Stomach (tissue), 8 donors: ENCODE measurements at regions not wholly inside any gene's neighbourhood (a gene's known extent, or its start where the extent isn't known, plus 50 kb on each side); places are given as distances from the start of the nearest gene placed in this dataset.

ENCODE experiments used
- DNase-seq, 2 donors: peaks; one replicate each; pipeline versions ENCODE4 v3.0.0 to v3.0.0-alpha.2; 2013 to 2019
- H3K27ac ChIP-seq, 5 donors: fragments of 200-600 bp in 4 of 5; sonication (generic) in 4 of 5; one replicate each; pipeline ENCODE4 v1.5.1; 2013 to 2019; ENCODE audit warnings: mild to moderate bottlenecking in 1 of 5, moderate library complexity in 1 of 5
- H3K27me3 ChIP-seq, 3 donors: fragments of 200-600 bp; sonication (generic); one replicate each; pipeline ENCODE4 v1.5.1; 2017 to 2019; ENCODE audit warnings: mixed run types in 1 of 3
- H3K36me3 ChIP-seq, 4 donors: fragments of 200-600 bp; sonication (generic); 1 replicate in 3 of 4; 2 replicates in 1 of 4; pipeline ENCODE4 v1.5.1; 2016 to 2019
- H3K4me1 ChIP-seq, 4 donors: fragments of 200-600 bp; sonication (generic); one replicate each; pipeline ENCODE4 v1.5.1; 2016 to 2019
- H3K4me3 ChIP-seq, 4 donors: fragments of 200-600 bp; sonication (generic) in 3 of 4; one replicate each; pipeline ENCODE4 v1.5.1; 2016 to 2019; ENCODE audit warnings: mild to moderate bottlenecking in 1 of 4
- H3K9me3 ChIP-seq, 4 donors: fragments of 200-600 bp; sonication (generic); one replicate each; pipeline ENCODE4 v1.5.1; 2016 to 2019
- CTCF ChIP-seq, 7 experiments: fragments of 450-650 bp in 4 of 7; fragments of 200-600 bp in 3 of 7; sonication (generic) in 3 of 7; IDR thresholded peaks; one replicate each; pipeline ENCODE4 v1.5.1; 2016 to 2019; ENCODE audit warnings: antibody characterized with exemption in 7 of 7, control low read depth in 2 of 7, mild to moderate bottlenecking in 1 of 7
- EP300 ChIP-seq: sonication (generic); formaldehyde crosslinking; IDR thresholded peaks from one replicate; pipeline ENCODE4 v1.6.1; 2017; ENCODE audit warnings: antibody characterized with exemption
- POLR2A ChIP-seq, 4 donors: fragments of 450-650 bp; IDR thresholded peaks; one replicate each; pipeline ENCODE4 v1.6.1; 2016; ENCODE audit warnings: antibody characterized with exemption in 4 of 4, control low read depth in 2 of 4, mild to moderate bottlenecking in 1 of 4, moderate library complexity in 1 of 4
- POLR2AphosphoS5 ChIP-seq, 3 donors: sonication (generic); formaldehyde crosslinking; IDR thresholded peaks; one replicate each; pipeline ENCODE4 v1.6.1; 2016; ENCODE audit warnings: antibody characterized with exemption in 3 of 3
- WGBS, 5 donors: extraction: QIAGEN DNeasy Blood & Tissue Kit in 3 of 5; methylation state at CpG; one replicate each; pipeline versions ENCODE4 v1.1.5 to v1.1.7; 2013 to 2018; 5-methylcytosine and 5-hydroxymethylcytosine counted together
- intact Hi-C: fragments of 100-400 bp; cut with DNase I; formaldehyde crosslinking; loops from one replicate; pipeline ENCODE4 v1.15.1; 2023; ENCODE audit warnings: low total_unique reads
- donor health status: healthy with polysubstance abuse.
- donor health status: Bipolar disorder and iron deficiency.
- donor health status: healthy.

DNA sequence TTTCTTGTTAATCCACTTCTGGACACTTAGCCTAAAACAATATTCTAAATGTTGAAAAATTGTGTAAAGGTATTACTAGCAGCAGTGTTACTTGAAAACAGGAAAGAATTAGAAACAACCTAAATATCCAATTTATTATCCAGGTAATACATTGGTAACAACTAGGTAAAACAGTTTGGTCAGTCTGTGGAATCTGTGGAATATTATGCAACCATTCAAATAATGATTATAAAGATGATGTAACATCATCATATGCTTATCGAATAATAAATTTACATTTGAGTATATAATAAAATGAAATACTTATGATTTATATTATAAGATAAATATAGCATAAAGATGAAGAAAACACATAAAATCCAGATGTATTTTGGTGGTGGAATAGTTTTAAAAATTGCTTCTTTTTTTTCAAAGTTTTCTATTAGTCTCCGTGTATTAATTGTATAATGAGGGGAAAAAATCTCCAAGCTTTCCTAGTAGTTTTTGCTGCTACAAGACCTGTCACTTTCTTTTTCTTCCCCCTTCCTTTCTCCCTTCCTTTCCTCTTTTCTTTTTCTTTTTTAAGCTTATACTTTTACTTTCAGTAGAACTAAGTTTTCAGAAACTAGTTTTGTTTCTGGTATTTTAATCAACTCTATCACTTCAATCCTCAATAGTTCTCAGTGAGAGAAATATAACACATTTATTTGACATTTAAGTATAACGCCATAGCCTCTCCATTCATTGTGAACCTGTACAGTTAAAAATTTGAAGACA lies 197.8 kb upstream of the HMCN1 start:
- WGBS, 5 donors, result 83 to 99% (median 96%) methylated on average over 3 of the region's 3 CpGs
- Histone ChIP-seq H3K4me3 (no peak overlapping the region), H3K27ac (no peak overlapping the region), H3K27me3 (no peaks in the 10 kb centered on the region), H3K36me3 (no peaks in the 10 kb centered on the region), H3K4me1 (peaks cover 5 to 6% (median 6%) of the 10 kb centered on the region in 4 donors), H3K9me3 (no peaks in the 10 kb centered on the region)
- no peak for TF ChIP-seq CTCF (IDR thresholded peaks at IDR 0.05)
- TF ChIP-seq POLR2A (IDR thresholded peaks at IDR 0.05), result no peak
- TF ChIP-seq POLR2AphosphoS5 (IDR thresholded peaks at IDR 0.05), result no peak
- no peak for TF ChIP-seq EP300
- intact Hi-C loops, result no loop called here
- no peak for DNase-seq

DNA sequence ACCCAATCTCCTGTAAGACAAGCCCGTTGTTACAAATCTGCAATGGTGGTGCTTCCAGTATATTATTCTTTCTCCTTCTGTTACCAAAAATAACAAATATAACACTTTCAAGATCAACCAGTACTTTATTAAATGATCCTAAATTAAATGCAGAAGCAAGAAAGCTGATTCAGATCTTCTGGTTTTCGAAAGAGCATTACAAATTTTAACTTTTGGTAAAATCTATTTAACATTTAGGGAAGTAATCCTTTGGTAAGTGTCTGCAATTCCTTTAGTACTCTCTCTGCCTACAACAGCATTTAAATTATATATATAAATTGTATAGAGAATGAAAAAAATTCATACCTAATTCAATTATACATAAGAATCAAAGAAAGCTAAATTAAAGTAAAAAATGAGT lies 198.6 kb upstream of the HMCN1 start:
- H3K4me3 ChIP-seq, result no peak overlapping the region
- intact Hi-C loops, result no loop called here
- H3K36me3 ChIP-seq, result no peaks in the 10 kb centered on the region
- no peak for TF ChIP-seq CTCF (IDR thresholded peaks at IDR 0.05)
- TF ChIP-seq POLR2A (IDR thresholded peaks at IDR 0.05), result no peak
- TF ChIP-seq EP300, result no peak
- TF ChIP-seq POLR2AphosphoS5 (IDR thresholded peaks at IDR 0.05), result no peak
- no peaks in the 10 kb centered on the region for H3K27me3 ChIP-seq
- H3K4me1 ChIP-seq, result peaks cover 5 to 6% (median 6%) of the 10 kb centered on the region in 4 donors
- H3K27ac ChIP-seq, result peak overlapping the region in 2 of 5 donors; percentile 55 to 74
- no peaks in the 10 kb centered on the region for H3K9me3 ChIP-seq
- WGBS, 5 donors, result 90 to 98% (median 93%) methylated on average over 2 of the region's 2 CpGs
- DNase-seq, result no peak

GRCh38 chr1:185534801-185535200 lies 199.4 kb upstream of the HMCN1 start:
- H3K27ac ChIP-seq, result peak overlapping the region; percentile 17 to 74 (median 45)
- 24 to 39% (median 33%) methylated on average over 6 of the region's 6 CpGs for WGBS, 5 donors
- peaks cover 5 to 8% (median 6%) of the 10 kb centered on the region in 4 donors for H3K4me1 ChIP-seq
- no peaks in the 10 kb centered on the region for H3K27me3 ChIP-seq
- no peaks in the 10 kb centered on the region for H3K36me3 ChIP-seq
- no peak for TF ChIP-seq POLR2A (IDR thresholded peaks at IDR 0.05)
- peak in 2 of 3 donors; percentile 50 to 65 for TF ChIP-seq POLR2AphosphoS5 (IDR thresholded peaks at IDR 0.05)
- intact Hi-C loops, result no loop called here
- H3K9me3 ChIP-seq, result no peaks in the 10 kb centered on the region
- H3K4me3 ChIP-seq, result no peak overlapping the region
- peak in 1 of 2 donors; percentile 54 for DNase-seq

DNA sequence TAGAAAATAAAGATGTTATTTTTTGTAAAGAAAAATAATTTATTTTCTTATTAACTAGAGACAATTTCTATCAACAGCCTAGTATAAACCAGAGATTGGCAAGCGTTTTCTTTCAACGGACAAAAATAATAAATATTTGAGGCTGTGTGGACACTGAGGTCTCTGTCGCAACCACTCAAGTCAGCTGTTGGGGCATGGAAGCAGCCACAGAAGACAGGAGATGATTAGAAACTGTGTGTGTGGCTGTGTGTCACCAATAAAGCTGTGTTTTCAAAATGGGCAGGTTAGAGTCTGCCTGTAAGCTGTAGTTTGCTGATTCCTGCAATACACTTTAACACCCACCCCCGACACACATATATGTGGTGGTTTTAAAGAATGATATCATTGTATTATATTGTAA lies 200.6 kb upstream of the HMCN1 start:
- Histone ChIP-seq H3K4me3 (no peak overlapping the region), H3K4me1 (peaks cover 5 to 11% (median 6%) of the 10 kb centered on the region in 4 donors), H3K27ac (no peak overlapping the region), H3K9me3 (no peaks in the 10 kb centered on the region), H3K36me3 (no peaks in the 10 kb centered on the region), H3K27me3 (no peaks in the 10 kb centered on the region)
- no peak for TF ChIP-seq CTCF (IDR thresholded peaks at IDR 0.05)
- no peak for TF ChIP-seq EP300
- TF ChIP-seq POLR2AphosphoS5 (IDR thresholded peaks at IDR 0.05), result no peak
- no peak for TF ChIP-seq POLR2A (IDR thresholded peaks at IDR 0.05)
- intact Hi-C loops, result no loop called here
- no peak for DNase-seq
- WGBS, 5 donors, result 76 to 82% (median 81%) methylated on average over 4 of the region's 4 CpGs

- Histone ChIP-seq H3K4me3 (no peak overlapping the region), H3K27ac (no peak overlapping the region), H3K9me3 (no peaks in the 10 kb centered on the region), H3K36me3 (no peaks in the 10 kb centered on the region), H3K27me3 (no peaks in the 10 kb centered on the region), H3K4me1 (peaks cover 5 to 11% (median 6%) of the 10 kb centered on the region in 4 donors)
- no peak for TF ChIP-seq CTCF (IDR thresholded peaks at IDR 0.05)
- no peak for TF ChIP-seq POLR2A (IDR thresholded peaks at IDR 0.05)
- no peak for TF ChIP-seq EP300
- no peak for TF ChIP-seq POLR2AphosphoS5 (IDR thresholded peaks at IDR 0.05)
- no peak for DNase-seq
- intact Hi-C loops, result no loop called here
These were observed 201.3 kb upstream of the HMCN1 start for GRCh38 chr1:185532856-185533255.
